ENCODE measurements at regions not wholly inside any gene's neighbourhood (a gene's known extent, or its start where the extent isn't known, plus 50 kb on each side); places are given as distances from the start of the nearest gene placed in this dataset.

DNA sequence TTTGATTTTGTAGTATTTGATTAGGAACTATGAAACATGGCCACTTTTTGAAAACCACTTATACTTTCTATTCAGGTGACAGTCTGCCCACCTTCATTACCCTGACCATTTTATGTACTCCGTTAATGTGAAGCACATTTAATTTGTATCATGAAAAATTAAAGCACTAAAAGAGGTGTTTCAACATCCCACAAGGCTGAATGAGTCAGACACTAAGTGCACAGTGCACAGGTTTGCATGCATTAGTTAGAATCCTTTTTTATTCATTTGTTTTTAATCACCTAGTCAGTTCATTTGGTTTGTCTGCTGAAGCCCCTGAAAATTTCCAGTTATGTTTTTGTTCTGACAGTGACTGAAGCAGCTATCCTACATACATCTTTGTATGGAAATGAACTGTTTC, 271.0 kb downstream of the SLITRK5 start:
- ATAC-seq: no peak
- Histone ChIP-seq H3K4me1 (ENCODE audit: control insufficient read depth in 1 of 2, insufficient read depth in 2 of 2, low read length in 2 of 2) (no peaks in the 10 kb centered on the region), H3K9me3 (ENCODE audit: control insufficient read depth in 1 of 2, insufficient read depth in 1 of 2, low read depth in 1 of 2, low read length in 2 of 2) (peaks cover 0 to 8% of the 10 kb centered on the region in 2 experiments; a peak in 1 of 4 replicates), H3K27me3 (ENCODE audit: insufficient read depth, low read length) (no peaks in the 10 kb centered on the region), H3K9me2 (ENCODE audit: insufficient read depth) (no peaks in the 10 kb centered on the region), H2AFZ (ENCODE audit: low read depth, low read length, poor library complexity, severe bottlenecking) (no peak overlapping the region), H3K9ac (ENCODE audit: low read length) (no peak overlapping the region), H3K79me2 (ENCODE audit: insufficient read depth, low read length) (no peaks in the 10 kb centered on the region), H4K20me1 (ENCODE audit: insufficient read depth) (no peaks in the 10 kb centered on the region), H3K4me3 (replicated peaks in 1 of 2; ENCODE audit: low read depth in 1 of 2, low read length in 2 of 2) (no peak overlapping the region), H3K4me2 (ENCODE audit: low read length) (no peak overlapping the region), H3K36me3 (ENCODE audit: control insufficient read depth in 1 of 2, insufficient read depth in 2 of 2, low read length in 2 of 2) (no peaks in the 10 kb centered on the region), H3K27ac (ENCODE audit: low read depth, low read length) (no peak overlapping the region)
- no peak for DNase-seq (ENCODE audit: low read depth, low spot score)
- CTCF ChIA-PET: no interaction called here
- TF ChIP-seq SRF (IDR thresholded peaks at IDR 0.05; ENCODE audit: low read depth): no peak
- no peak for TF ChIP-seq RAD21 (IDR thresholded peaks at IDR 0.05; ENCODE audit: low read depth)
- TF ChIP-seq ATF3 (IDR thresholded peaks at IDR 0.05): no peak
- TF ChIP-seq EZH2 (IDR thresholded peaks at IDR 0.05): no peak
- TF ChIP-seq, protein P1, sequence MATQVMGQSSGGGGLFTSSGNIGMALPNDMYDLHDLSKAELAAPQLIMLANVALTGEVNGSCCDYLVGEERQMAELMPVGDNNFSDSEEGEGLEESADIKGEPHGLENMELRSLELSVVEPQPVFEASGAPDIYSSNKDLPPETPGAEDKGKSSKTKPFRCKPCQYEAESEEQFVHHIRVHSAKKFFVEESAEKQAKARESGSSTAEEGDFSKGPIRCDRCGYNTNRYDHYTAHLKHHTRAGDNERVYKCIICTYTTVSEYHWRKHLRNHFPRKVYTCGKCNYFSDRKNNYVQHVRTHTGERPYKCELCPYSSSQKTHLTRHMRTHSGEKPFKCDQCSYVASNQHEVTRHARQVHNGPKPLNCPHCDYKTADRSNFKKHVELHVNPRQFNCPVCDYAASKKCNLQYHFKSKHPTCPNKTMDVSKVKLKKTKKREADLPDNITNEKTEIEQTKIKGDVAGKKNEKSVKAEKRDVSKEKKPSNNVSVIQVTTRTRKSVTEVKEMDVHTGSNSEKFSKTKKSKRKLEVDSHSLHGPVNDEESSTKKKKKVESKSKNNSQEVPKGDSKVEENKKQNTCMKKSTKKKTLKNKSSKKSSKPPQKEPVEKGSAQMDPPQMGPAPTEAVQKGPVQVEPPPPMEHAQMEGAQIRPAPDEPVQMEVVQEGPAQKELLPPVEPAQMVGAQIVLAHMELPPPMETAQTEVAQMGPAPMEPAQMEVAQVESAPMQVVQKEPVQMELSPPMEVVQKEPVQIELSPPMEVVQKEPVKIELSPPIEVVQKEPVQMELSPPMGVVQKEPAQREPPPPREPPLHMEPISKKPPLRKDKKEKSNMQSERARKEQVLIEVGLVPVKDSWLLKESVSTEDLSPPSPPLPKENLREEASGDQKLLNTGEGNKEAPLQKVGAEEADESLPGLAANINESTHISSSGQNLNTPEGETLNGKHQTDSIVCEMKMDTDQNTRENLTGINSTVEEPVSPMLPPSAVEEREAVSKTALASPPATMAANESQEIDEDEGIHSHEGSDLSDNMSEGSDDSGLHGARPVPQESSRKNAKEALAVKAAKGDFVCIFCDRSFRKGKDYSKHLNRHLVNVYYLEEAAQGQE (IDR thresholded peaks at IDR 0.05; ENCODE audit: low read depth): no peak
- no peak for TF ChIP-seq FOSL1 (IDR thresholded peaks at IDR 0.05; ENCODE audit: low read depth)
- TF ChIP-seq CBX3 (IDR thresholded peaks at IDR 0.05; ENCODE audit: low read depth): no peak
- TF ChIP-seq, protein P2, sequence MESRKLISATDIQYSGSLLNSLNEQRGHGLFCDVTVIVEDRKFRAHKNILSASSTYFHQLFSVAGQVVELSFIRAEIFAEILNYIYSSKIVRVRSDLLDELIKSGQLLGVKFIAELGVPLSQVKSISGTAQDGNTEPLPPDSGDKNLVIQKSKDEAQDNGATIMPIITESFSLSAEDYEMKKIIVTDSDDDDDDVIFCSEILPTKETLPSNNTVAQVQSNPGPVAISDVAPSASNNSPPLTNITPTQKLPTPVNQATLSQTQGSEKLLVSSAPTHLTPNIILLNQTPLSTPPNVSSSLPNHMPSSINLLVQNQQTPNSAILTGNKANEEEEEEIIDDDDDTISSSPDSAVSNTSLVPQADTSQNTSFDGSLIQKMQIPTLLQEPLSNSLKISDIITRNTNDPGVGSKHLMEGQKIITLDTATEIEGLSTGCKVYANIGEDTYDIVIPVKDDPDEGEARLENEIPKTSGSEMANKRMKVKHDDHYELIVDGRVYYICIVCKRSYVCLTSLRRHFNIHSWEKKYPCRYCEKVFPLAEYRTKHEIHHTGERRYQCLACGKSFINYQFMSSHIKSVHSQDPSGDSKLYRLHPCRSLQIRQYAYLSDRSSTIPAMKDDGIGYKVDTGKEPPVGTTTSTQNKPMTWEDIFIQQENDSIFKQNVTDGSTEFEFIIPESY (IDR thresholded peaks at IDR 0.05; ENCODE audit: extremely low read depth, insufficient replicate concordance, low read length): no peak
- no peak for TF ChIP-seq CTCF (IDR thresholded peaks at IDR 0.05 in 2 of 3, conservative IDR thresholded peaks at IDR 0.05 in 1 of 3; ENCODE audit: borderline replicate concordance in 1 of 3, insufficient read depth in 1 of 3, low read depth in 2 of 3, low read length in 2 of 3)
- no peak for TF ChIP-seq JUND (IDR thresholded peaks at IDR 0.05)
- POLR2A ChIA-PET: no interaction called here
- RAD21 ChIA-PET (ENCODE audit: low non-redundant PET in 1 of 2, low total read pairs in 2 of 2, uncharacterized antibody in 2 of 2, unreplicated experiment in 2 of 2): interaction anchor here in 1 of 2 experiments (0.6 kb wide), 1 partner anchor 178 kb away, joined by 3 read pairs; no protein-coding TSS in a partner anchor
- intact Hi-C loops (cut with micrococcal nuclease): no loop called here
- BruUV-seq (replicated peaks): no TSS peak

All from HCT116 (cell line).